ENCODE measurements at regions not wholly inside any gene's neighbourhood (a gene's known extent, or its start where the extent isn't known, plus 50 kb on each side); places are given as distances from the start of the nearest gene placed in this dataset.

GRCh38 chr10:52836816-52837215 lies 64.2 kb upstream of the MBL2 start:
- TF ChIP-seq CTCF (IDR thresholded peaks at IDR 0.05) (no peak), POLR2A (IDR thresholded peaks at IDR 0.05) (no peak)

Data from thyroid gland (tissue), 4 donors.